Mammary epithelial cell (primary cell): ENCODE measurements at regions not wholly inside any gene's neighbourhood (a gene's known extent, or its start where the extent isn't known, plus 50 kb on each side); places are given as distances from the start of the nearest gene placed in this dataset.

ENCODE experiments used
- CTCF ChIP-seq, 2 donors: IDR thresholded peaks in 1 of 2; conservative IDR thresholded peaks in 1 of 2; 2 replicates each; pipeline ENCODE4 v1.5.1; 2011 to 2012; ENCODE audit warnings: inconsistent platforms in 2 of 2, low read length in 2 of 2, mild to moderate bottlenecking in 2 of 2, control low read depth in 1 of 2, low read depth in 1 of 2; ENCODE audit not compliant: insufficient read depth in 1 of 2; ENCODE audit errors: extremely low read depth in 1 of 2
- EZH2 ChIP-seq: IDR thresholded peaks from 2 replicates; pipeline ENCODE4 v1.6.1; 2012; ENCODE audit warnings: low read length, inconsistent platforms, borderline replicate concordance

- no peak for TF ChIP-seq EZH2
- TF ChIP-seq CTCF (conservative IDR thresholded peaks at IDR 0.05 in 1 of 2, IDR thresholded peaks at IDR 0.05 in 1 of 2; ENCODE audit: extremely low read depth in 1 of 2, insufficient read depth in 1 of 2, low read depth in 1 of 2, low read length in 2 of 2): no peak
Measured at GRCh38 chr7:46157931-46158330, 236.9 kb upstream of the IGFBP3 start.
